Astrocyte (in vitro differentiated cells and primary cell): ENCODE measurements at regions not wholly inside any gene's neighbourhood (a gene's known extent, or its start where the extent isn't known, plus 50 kb on each side); places are given as distances from the start of the nearest gene placed in this dataset.

Experiments used
- DNase-seq: peaks from one replicate; pipeline ENCODE4 v3.0.0-alpha.2; 2010; ENCODE audit warnings: low read depth
- FAIRE-seq: peaks from 2 replicates; lab custom pipeline; 2011; peaks lifted over from hg19 to GRCh38; lab: Jason Lieb, UNC
- H2AFZ ChIP-seq: 2 replicates; pipeline ENCODE4 v1.6.0; 2012; ENCODE audit warnings: low read depth, low read length, inconsistent platforms
- H3K27ac ChIP-seq: 2 replicates; pipeline ENCODE4 v1.5.1; 2011; ENCODE audit warnings: low read depth, low read length, inconsistent platforms
- H3K27me3 ChIP-seq: 2 replicates; pipeline ENCODE4 v1.6.0; 2011; ENCODE audit warnings: low read length, inconsistent platforms; ENCODE audit not compliant: insufficient read depth
- H3K36me3 ChIP-seq: 2 replicates; pipeline ENCODE4 v1.5.1; 2011; ENCODE audit warnings: low read length, inconsistent platforms; ENCODE audit not compliant: insufficient read depth
- H3K4me1 ChIP-seq: 2 replicates; pipeline ENCODE4 v1.5.1; 2011; ENCODE audit warnings: low read length, inconsistent platforms; ENCODE audit not compliant: insufficient read depth
- H3K4me2 ChIP-seq: 2 replicates; pipeline ENCODE4 v1.6.0; 2012; ENCODE audit warnings: low read length, inconsistent platforms
- H3K4me3 ChIP-seq: 2 replicates; pipeline ENCODE4 v1.5.1; 2011; ENCODE audit warnings: low read depth, mild to moderate bottlenecking, low read length, inconsistent platforms; ENCODE audit not compliant: insufficient read depth
- H3K79me2 ChIP-seq: 2 replicates; pipeline ENCODE4 v1.6.0; 2012; ENCODE audit warnings: mild to moderate bottlenecking, low read length, inconsistent platforms; ENCODE audit not compliant: insufficient read depth
- H3K9ac ChIP-seq: 2 replicates; pipeline ENCODE4 v1.6.0; 2012; ENCODE audit warnings: mild to moderate bottlenecking, low read length, inconsistent platforms
- H3K9me3 ChIP-seq: 2 replicates; pipeline ENCODE4 v1.5.1; 2012; ENCODE audit warnings: low read depth, mild to moderate bottlenecking, low read length, inconsistent platforms; ENCODE audit not compliant: insufficient read depth
- H4K20me1 ChIP-seq: 2 replicates; pipeline ENCODE4 v1.6.0; 2012; ENCODE audit warnings: low read length, inconsistent platforms; ENCODE audit not compliant: insufficient read depth
- H3K27ac Mint-ChIP-seq: one replicate; pipeline ENCODE4 v1.8.0; 2021; ENCODE audit warnings: mild to moderate bottlenecking, mixed read lengths; ENCODE audit not compliant: unreplicated experiment
- H3K27me3 Mint-ChIP-seq: one replicate; pipeline ENCODE4 v1.8.0; 2021; ENCODE audit warnings: low read depth, mixed read lengths; ENCODE audit not compliant: unreplicated experiment
- H3K36me3 Mint-ChIP-seq: one replicate; pipeline ENCODE4 v1.8.0; 2021; ENCODE audit warnings: low read depth, mixed read lengths; ENCODE audit not compliant: unreplicated experiment
- H3K4me1 Mint-ChIP-seq: one replicate; pipeline ENCODE4 v1.8.0; 2021; ENCODE audit warnings: low read depth, mixed read lengths; ENCODE audit not compliant: unreplicated experiment
- H3K4me3 Mint-ChIP-seq: one replicate; pipeline ENCODE4 v1.8.0; 2021; ENCODE audit warnings: mild to moderate bottlenecking, moderate library complexity, mixed read lengths; ENCODE audit not compliant: unreplicated experiment
- H3K9me3 Mint-ChIP-seq: one replicate; pipeline ENCODE4 v1.8.0; 2021; ENCODE audit warnings: mild to moderate bottlenecking, mixed read lengths; ENCODE audit not compliant: unreplicated experiment
- CTCF ChIP-seq: IDR thresholded peaks from 2 replicates; pipeline ENCODE4 v1.5.1; 2011; ENCODE audit warnings: low read depth, mild to moderate bottlenecking, inconsistent platforms, low read length, moderate library complexity; ENCODE audit not compliant: insufficient read depth
- EZH2 ChIP-seq: IDR thresholded peaks from 2 replicates; pipeline ENCODE4 v1.6.1; 2012; ENCODE audit warnings: mild to moderate bottlenecking, low read length, inconsistent platforms; ENCODE audit not compliant: insufficient read depth

- TF ChIP-seq EZH2 (no peak), CTCF (no peak)
- no peak overlapping the region for H3K9ac ChIP-seq
- H4K20me1 ChIP-seq = no peaks in the 10 kb centered on the region
- Mint-ChIP-seq H3K27me3 (peaks cover under 1% of the 10 kb centered on the region), H3K4me1 (peaks cover 23% of the 10 kb centered on the region), H3K27ac (no peak overlapping the region), H3K36me3 (no peaks in the 10 kb centered on the region), H3K9me3 (peaks cover under 1% of the 10 kb centered on the region), H3K4me3 (no peak overlapping the region)
- peaks cover 10% of the 10 kb centered on the region for H3K4me1 ChIP-seq
- H3K4me2 ChIP-seq = no peak overlapping the region
- FAIRE-seq (no peak), DNase-seq (no peak)
- H2AFZ ChIP-seq = no peak overlapping the region
- no peaks in the 10 kb centered on the region for H3K9me3 ChIP-seq
- no peaks in the 10 kb centered on the region for H3K27me3 ChIP-seq
- no peaks in the 10 kb centered on the region for H3K79me2 ChIP-seq
- H3K4me3 ChIP-seq = no peak overlapping the region
- no peaks in the 10 kb centered on the region for H3K36me3 ChIP-seq
- no peak overlapping the region for H3K27ac ChIP-seq
These were observed 210.8 kb upstream of the NR2F2 start for GRCh38 chr15:96119734-96120133.

GRCh38 chr15:96121086-96121920 lies 209.2 kb upstream of the NR2F2 start:
- H3K4me1 ChIP-seq = peaks cover 6% of the 10 kb centered on the region
- H3K4me3 ChIP-seq = no peak overlapping the region
- no peaks in the 10 kb centered on the region for H3K9me3 ChIP-seq
- peaks cover 3% of the 10 kb centered on the region for H3K27me3 Mint-ChIP-seq
- no peaks in the 10 kb centered on the region for H3K79me2 ChIP-seq
- H3K36me3 Mint-ChIP-seq = no peaks in the 10 kb centered on the region
- DNase-seq = peak; percentile 67
- no peak overlapping the region for H3K9ac ChIP-seq
- H4K20me1 ChIP-seq = no peaks in the 10 kb centered on the region
- no peaks in the 10 kb centered on the region for H3K27me3 ChIP-seq
- no peak overlapping the region for H3K4me2 ChIP-seq
- H3K36me3 ChIP-seq = no peaks in the 10 kb centered on the region
- peaks cover 19% of the 10 kb centered on the region for H3K4me1 Mint-ChIP-seq
- no peak overlapping the region for H3K27ac Mint-ChIP-seq
- no peak for FAIRE-seq
- TF ChIP-seq CTCF (no peak), EZH2 (no peak)
- peaks cover 3% of the 10 kb centered on the region for H3K9me3 Mint-ChIP-seq
- H2AFZ ChIP-seq = no peak overlapping the region
- no peak overlapping the region for H3K4me3 Mint-ChIP-seq
- H3K27ac ChIP-seq = no peak overlapping the region
